Activated B cell treated with CpG ODN at 0.5 μM for 24 hours (primary cell): ENCODE measurements at regions not wholly inside any gene's neighbourhood (a gene's known extent, or its start where the extent isn't known, plus 50 kb on each side); places are given as distances from the start of the nearest gene placed in this dataset.

Source experiments
- ATAC-seq: fragments of 200-7000 bp; cut with Tn5 transposase; one replicate; pipeline ENCODE4 v1.10.0; 2021; ENCODE audit warnings: low read depth, mild to moderate bottlenecking, moderate library complexity
- CTCF ChIA-PET: fragments of 350-600 bp; sonication (Branson Sonifier 250); formaldehyde crosslinking; loops from one replicate; lab custom pipeline; 2021; ENCODE audit warnings: antibody characterized with exemption; lab: Charles Lee
- POLR2A ChIA-PET: fragments of 350-600 bp; sonication (Branson Sonifier 250); formaldehyde crosslinking; loops from one replicate; lab custom pipeline; 2021; ENCODE audit warnings: antibody characterized with exemption; lab: Charles Lee
- DNase-seq: peaks from one replicate; pipeline ENCODE4 v3.0.0; 2022
- H3K27ac Mint-ChIP-seq: one replicate; pipeline ENCODE4 v1.8.0; 2020; ENCODE audit warnings: mixed read lengths
- H3K27me3 Mint-ChIP-seq: one replicate; pipeline ENCODE4 v1.8.0; 2021; ENCODE audit warnings: mixed read lengths
- H3K36me3 Mint-ChIP-seq: one replicate; pipeline ENCODE4 v1.8.0; 2021; ENCODE audit warnings: low read depth, mixed read lengths
- H3K4me1 Mint-ChIP-seq: one replicate; pipeline ENCODE4 v1.8.0; 2021; ENCODE audit warnings: mixed read lengths
- H3K4me3 Mint-ChIP-seq: one replicate; pipeline ENCODE4 v1.8.0; 2020; ENCODE audit warnings: mild to moderate bottlenecking, mixed read lengths
- H3K9me3 Mint-ChIP-seq: one replicate; pipeline ENCODE4 v1.8.0; 2020; ENCODE audit warnings: mixed read lengths
- intact Hi-C: fragments of 100-400 bp; cut with micrococcal nuclease; formaldehyde crosslinking; loops from one replicate; pipeline ENCODE4 v1.15.1; 2024
- TF ChIP-seq, protein P1 (sequence below): fragments of 200-600 bp; IDR thresholded peaks from one replicate; pipeline ENCODE4 v1.8.0; 2022; ENCODE audit warnings: antibody characterized with exemption, mild to moderate bottlenecking

DNA sequence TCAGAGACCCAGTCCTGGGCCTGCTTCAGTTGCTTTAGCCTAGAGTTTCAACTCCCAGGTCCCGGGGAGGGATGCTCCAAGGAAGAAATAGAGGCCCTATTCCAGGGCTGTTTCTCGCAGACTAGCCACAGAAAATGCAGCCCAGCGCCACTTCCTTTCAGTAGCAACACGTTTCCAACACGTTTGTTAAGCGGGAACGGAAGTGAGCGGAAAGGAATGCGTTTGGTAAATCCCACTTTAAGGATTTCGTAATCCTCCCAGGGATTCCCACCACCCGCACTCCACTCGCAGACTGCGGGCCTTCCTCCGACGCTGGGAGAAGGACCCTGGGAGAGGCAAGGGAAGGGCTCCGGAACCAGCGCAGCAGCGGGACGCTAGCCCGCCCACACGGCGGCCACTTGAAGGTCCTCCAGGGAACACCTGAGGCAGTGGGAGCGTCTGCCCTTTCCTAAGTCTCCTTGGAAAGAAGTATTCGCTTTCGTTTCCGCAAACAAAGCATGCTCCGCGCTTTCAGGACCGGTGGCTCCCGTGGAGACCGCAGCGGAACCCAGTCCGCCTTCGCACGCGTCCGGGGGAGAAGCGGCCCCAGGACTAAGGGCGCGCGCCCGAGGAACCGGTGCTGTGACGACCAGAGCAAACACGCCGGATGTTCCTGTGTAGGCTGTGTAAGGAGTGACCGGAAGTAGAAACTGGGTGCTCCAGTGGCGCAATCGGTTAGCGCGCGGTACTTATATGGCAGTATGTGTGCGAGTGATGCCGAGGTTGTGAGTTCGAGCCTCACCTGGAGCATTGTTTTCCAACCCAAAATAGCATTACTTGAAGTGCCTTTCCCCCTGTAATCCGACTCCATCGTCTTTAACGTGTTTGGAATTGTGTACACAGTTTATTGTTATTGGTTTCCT, 227.6 kb upstream of the PRSS16 start:
- H3K9me3 Mint-ChIP-seq, result peaks cover 22% of the 10 kb centered on the region
- H3K4me1 Mint-ChIP-seq, result peaks cover 9% of the 10 kb centered on the region
- ChIA-PET POLR2A (no interaction called here), CTCF (no interaction called here)
- intact Hi-C loops, result no loop called here
- H3K27ac Mint-ChIP-seq, result no peak overlapping the region
- DNase-seq (no peak), ATAC-seq (no peak)
- H3K27me3 Mint-ChIP-seq, result peaks cover 15% of the 10 kb centered on the region
- no peaks in the 10 kb centered on the region for H3K36me3 Mint-ChIP-seq
- peak overlapping the region; percentile 55 for H3K4me3 Mint-ChIP-seq
- TF ChIP-seq, protein P1, sequence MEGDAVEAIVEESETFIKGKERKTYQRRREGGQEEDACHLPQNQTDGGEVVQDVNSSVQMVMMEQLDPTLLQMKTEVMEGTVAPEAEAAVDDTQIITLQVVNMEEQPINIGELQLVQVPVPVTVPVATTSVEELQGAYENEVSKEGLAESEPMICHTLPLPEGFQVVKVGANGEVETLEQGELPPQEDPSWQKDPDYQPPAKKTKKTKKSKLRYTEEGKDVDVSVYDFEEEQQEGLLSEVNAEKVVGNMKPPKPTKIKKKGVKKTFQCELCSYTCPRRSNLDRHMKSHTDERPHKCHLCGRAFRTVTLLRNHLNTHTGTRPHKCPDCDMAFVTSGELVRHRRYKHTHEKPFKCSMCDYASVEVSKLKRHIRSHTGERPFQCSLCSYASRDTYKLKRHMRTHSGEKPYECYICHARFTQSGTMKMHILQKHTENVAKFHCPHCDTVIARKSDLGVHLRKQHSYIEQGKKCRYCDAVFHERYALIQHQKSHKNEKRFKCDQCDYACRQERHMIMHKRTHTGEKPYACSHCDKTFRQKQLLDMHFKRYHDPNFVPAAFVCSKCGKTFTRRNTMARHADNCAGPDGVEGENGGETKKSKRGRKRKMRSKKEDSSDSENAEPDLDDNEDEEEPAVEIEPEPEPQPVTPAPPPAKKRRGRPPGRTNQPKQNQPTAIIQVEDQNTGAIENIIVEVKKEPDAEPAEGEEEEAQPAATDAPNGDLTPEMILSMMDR, result no peak

DNA sequence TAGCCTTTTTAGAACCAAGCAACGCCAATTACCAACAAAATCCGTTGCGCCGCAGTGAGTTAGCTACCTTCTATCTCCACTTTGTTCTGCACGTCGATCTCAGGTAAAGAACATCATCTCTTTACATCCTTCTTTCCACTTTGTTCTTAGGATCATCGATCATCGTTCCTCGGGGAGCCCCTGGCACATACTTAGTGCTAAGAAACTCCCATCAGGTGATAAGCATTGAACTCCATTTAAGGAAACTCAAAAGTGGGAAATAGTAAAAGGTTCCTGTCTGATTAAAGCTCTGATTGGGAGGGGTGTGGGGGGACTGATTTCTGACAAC, 227.0 kb upstream of the PRSS16 start:
- no peak for ATAC-seq
- no peak overlapping the region for H3K27ac Mint-ChIP-seq
- no peaks in the 10 kb centered on the region for H3K36me3 Mint-ChIP-seq
- H3K27me3 Mint-ChIP-seq, result peaks cover 15% of the 10 kb centered on the region
- peaks cover 9% of the 10 kb centered on the region for H3K4me1 Mint-ChIP-seq
- TF ChIP-seq, protein P1, result no peak
- POLR2A ChIA-PET, result no interaction called here
- H3K9me3 Mint-ChIP-seq, result peaks cover 19% of the 10 kb centered on the region
- peak overlapping the region; percentile 55 for H3K4me3 Mint-ChIP-seq
- no peak for DNase-seq
- CTCF ChIA-PET, result no interaction called here
- intact Hi-C loops, result no loop called here

DNA sequence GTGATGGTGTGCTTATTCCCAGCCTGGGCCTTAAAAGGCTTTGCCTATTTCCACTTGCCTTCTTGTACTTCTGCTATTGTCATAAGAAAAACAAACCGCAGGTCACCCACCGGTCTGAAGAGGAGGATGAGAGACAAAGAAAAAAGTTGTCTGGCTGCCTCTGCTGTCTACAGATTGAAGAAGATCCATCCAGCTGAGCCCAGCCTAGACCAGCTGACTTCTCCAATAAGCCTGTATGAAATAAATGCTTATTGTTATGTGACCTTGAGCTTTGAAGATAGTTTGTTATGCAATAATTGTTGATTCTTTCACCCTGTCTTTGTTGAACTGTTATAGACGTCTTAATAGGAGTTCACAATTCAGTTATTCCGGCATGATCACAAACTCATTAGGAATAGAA, 223.8 kb upstream of the PRSS16 start:
- ChIA-PET POLR2A (no interaction called here), CTCF (no interaction called here)
- H3K9me3 Mint-ChIP-seq, result peaks cover 4% of the 10 kb centered on the region
- intact Hi-C loops, result no loop called here
- DNase-seq (no peak), ATAC-seq (no peak)
- TF ChIP-seq, protein P1, result no peak
- H3K36me3 Mint-ChIP-seq, result no peaks in the 10 kb centered on the region
- H3K4me1 Mint-ChIP-seq, result peaks cover 9% of the 10 kb centered on the region
- no peak overlapping the region for H3K4me3 Mint-ChIP-seq
- H3K27ac Mint-ChIP-seq, result no peak overlapping the region
- peaks cover 14% of the 10 kb centered on the region for H3K27me3 Mint-ChIP-seq

DNA sequence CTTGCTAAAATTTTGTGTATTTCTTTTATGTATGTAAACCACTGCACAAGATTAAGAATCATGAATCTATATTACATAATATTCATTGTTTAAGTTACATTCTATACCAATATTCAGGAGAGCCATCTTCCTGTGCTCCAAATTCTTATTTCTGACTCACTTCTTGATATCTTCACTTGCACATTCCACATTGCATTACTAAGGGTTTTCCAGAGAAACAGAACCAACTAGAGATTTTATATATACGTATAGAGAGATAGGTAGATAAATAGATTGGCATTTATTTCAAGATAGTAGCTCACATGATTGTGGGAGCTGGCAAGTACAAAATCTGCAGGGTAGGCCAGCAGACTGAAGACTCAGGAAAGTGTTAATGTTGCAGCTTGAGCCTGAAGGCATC, 222.2 kb upstream of the PRSS16 start:
- Mint-ChIP-seq H3K9me3 (no peaks in the 10 kb centered on the region), H3K27ac (no peak overlapping the region), H3K27me3 (peaks cover 8% of the 10 kb centered on the region), H3K4me1 (peaks cover 5% of the 10 kb centered on the region), H3K4me3 (no peak overlapping the region), H3K36me3 (no peaks in the 10 kb centered on the region)
- DNase-seq (no peak), ATAC-seq (no peak)
- TF ChIP-seq, protein P1, result no peak
- POLR2A ChIA-PET, result no interaction called here
- CTCF ChIA-PET, result no interaction called here
- intact Hi-C loops, result no loop called here

DNA sequence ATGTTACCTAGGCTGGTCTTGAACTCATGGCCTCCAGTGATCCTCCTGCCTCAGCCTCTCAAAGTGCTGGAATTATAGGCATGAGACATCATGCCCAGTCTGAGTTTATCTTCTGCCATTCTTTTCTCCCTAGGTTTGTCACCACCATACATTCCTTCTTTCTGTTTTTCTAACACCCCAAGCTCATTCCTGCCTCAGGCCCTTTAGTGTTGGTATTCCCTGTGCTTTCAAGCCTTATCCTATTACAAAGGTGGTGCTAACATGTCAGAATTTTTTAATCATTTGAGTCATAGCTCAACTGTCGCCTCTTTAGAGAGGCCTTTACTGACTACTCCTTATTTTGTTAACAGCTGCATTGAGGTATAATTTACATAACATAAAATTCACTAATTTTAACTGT, 221.1 kb upstream of the PRSS16 start:
- CTCF ChIA-PET, result no interaction called here
- no peaks in the 10 kb centered on the region for H3K9me3 Mint-ChIP-seq
- POLR2A ChIA-PET, result no interaction called here
- TF ChIP-seq, protein P1, result no peak
- no peaks in the 10 kb centered on the region for H3K4me1 Mint-ChIP-seq
- intact Hi-C loops, result no loop called here
- H3K27ac Mint-ChIP-seq, result no peak overlapping the region
- H3K4me3 Mint-ChIP-seq, result no peak overlapping the region
- peaks cover 2% of the 10 kb centered on the region for H3K27me3 Mint-ChIP-seq
- no peaks in the 10 kb centered on the region for H3K36me3 Mint-ChIP-seq
- ATAC-seq (no peak), DNase-seq (no peak)
